Mammary epithelial cell (primary cell): ENCODE measurements at regions not wholly inside any gene's neighbourhood (a gene's known extent, or its start where the extent isn't known, plus 50 kb on each side); places are given as distances from the start of the nearest gene placed in this dataset.

Experiments
- CTCF ChIP-seq, 2 donors: IDR thresholded peaks in 1 of 2; conservative IDR thresholded peaks in 1 of 2; 2 replicates each; pipeline ENCODE4 v1.5.1; 2011 to 2012; ENCODE audit warnings: inconsistent platforms in 2 of 2, low read length in 2 of 2, mild to moderate bottlenecking in 2 of 2, control low read depth in 1 of 2, low read depth in 1 of 2; ENCODE audit not compliant: insufficient read depth in 1 of 2; ENCODE audit errors: extremely low read depth in 1 of 2
- EZH2 ChIP-seq: IDR thresholded peaks from 2 replicates; pipeline ENCODE4 v1.6.1; 2012; ENCODE audit warnings: low read length, inconsistent platforms, borderline replicate concordance

- TF ChIP-seq CTCF (conservative IDR thresholded peaks at IDR 0.05 in 1 of 2, IDR thresholded peaks at IDR 0.05 in 1 of 2; ENCODE audit: extremely low read depth in 1 of 2, insufficient read depth in 1 of 2, low read depth in 1 of 2, low read length in 2 of 2) (no peak), EZH2 (no peak)
Measured at GRCh38 chr5:2239201-2239910, 356.6 kb upstream of the IRX4 start.
